ENCODE measurements at regions not wholly inside any gene's neighbourhood (a gene's known extent, or its start where the extent isn't known, plus 50 kb on each side); places are given as distances from the start of the nearest gene placed in this dataset.

DNA sequence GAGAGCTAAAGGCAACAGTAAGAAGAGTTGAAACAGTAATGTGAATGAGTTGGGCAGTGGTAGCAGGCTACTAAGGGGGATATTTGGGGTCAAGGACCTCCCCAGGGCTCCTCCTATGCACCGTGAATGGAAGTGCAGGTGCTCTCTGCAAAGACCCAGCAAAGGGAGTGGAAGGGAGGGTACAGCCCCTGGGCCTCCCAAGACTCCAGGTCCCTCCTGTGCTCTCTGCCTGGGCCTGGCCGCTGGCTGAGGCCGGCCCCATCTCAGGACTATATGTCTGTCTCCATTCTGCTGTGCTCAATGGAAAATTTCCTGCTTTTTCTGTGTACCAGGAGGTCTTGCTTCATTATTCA lies 372.1 kb upstream of the MKI67 start:
- DNase-seq: no peak

DNA sequence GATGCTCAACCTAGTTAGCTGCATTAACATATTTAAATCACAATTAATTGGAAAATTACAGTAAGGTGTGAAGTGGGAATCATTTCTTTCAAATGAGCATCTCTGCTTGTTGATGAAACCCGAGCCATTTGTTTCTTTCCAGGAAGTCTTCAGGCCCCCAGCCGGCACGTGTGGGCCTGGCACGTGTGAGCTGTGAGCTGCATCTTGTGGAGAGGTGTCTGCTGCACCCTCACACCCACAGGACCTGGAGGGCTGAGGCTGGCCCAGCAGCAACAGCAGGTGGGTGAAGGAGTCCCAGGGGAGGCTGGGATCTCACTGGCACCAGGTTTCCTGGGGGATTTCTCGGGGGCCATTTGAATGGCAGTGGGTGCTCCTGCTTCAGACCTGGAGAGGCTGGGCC lies 372.5 kb upstream of the MKI67 start:
- DNase-seq: no peak

GRCh38 chr10:128499486-128499885 lies 373.3 kb upstream of the MKI67 start:
- DNase-seq: no peak

DNA sequence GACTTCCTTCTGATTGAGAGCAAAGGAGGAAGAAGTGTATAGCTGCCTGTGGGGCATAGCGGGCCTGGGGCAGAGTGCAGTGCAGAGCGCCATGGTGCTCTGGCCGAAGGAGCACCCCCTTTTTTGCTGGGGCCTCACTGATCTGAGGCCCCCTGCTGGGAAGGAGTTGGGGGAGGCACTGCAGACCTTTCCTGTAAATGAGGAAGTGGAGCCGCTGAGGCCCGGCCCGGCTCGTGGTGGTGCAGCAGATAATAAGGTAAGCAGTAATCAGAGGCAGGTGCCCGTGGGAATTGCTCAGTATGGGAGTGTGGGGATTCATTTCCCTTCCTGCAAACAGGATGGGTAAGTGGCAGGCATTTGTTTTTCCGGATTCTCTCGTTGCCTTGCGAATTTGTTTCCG lies 373.7 kb upstream of the MKI67 start:
- no peak for DNase-seq

DNA sequence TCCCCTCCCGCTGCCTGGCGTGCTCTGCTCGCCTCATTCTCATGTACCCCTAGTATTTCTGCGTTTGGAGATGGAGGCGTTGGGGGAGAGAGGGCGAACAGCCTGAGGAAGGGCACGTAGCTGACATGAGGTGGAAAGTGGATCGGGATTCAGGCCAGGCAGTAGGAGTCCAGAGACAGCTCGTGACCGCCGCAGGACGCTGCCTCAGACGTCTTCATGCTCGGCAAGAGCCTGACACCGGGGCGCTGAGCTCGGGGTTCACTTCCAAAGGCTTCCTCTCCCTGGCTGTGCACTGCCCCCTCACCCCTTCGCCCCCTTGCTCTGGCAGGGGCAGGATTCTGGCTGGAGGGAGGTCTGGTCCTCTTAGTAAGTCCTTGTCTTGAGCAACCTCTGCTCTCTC lies 374.4 kb upstream of the MKI67 start:
- no peak for DNase-seq

GRCh38 chr10:128505346-128505745 lies 379.1 kb upstream of the MKI67 start:
- DNase-seq: no peak

GRCh38 chr10:128506423-128506822 lies 380.2 kb upstream of the MKI67 start:
- no peak for DNase-seq

DNA sequence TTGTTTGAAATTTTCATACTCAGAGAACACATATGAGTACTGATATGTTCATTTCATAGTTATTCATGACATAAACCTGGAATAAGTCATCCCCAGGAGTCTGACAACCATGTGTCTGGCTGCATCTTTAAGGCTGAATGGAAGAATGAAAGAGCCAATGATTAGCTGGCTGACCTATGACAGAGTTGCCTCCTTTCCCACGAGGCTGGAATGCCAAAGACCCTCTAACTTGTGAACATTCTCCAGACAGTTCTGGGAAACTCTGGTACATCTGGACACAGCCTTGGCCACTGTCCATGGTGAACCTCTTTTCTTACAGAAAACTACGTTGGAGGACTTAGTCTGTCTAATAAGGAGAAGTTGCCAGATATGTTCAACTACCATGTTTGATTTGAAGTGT lies 380.8 kb upstream of the MKI67 start:
- no peak for DNase-seq

DNA sequence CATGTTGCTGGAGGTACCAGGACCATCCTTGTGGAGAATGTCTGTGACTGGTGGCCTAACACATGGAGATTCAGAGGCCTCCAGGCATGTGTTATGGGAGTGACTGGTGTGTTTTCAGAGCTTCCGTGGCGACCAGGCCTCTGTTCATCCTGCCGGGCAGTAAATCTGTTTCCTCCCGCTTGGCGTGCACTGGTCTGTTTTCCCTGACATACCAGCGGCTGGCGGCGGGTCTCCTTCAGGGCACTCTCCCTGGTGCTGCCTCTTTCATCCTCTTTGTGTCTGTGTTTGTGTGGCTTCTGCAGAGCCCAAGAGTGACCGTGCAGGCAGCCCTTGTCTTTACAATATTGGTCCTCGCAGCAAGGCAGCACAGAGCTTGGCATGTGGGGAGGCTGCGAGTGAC lies 385.1 kb upstream of the MKI67 start:
- no peak for DNase-seq

- DNase-seq: no peak
These were observed 386.5 kb upstream of the MKI67 start for GRCh38 chr10:128512767-128513166.

- DNase-seq: no peak
These were observed 388.3 kb upstream of the MKI67 start for GRCh38 chr10:128514536-128514935.

DNA sequence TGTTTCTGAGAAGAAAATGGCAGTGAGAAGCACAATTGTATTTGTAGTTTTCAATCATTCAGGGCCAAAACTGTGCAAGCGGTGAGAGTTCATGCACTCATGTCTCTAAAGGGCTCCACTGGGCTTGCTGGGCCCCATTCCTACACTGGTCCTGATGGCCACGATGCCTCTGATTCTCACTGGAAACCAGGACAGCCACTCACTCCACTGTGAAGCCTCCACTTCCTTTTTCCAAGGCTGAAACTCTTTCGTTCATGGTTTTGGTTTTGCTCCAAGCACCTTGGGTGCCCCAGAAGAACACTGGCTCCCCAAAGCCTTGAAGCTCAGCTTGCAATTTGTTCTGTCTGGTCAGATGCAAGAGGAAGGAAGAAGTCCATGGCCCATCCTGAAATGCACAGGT lies 390.0 kb upstream of the MKI67 start:
- no peak for DNase-seq

GRCh38 chr10:128517167-128517566 lies 390.9 kb upstream of the MKI67 start:
- DNase-seq: no peak

DNA sequence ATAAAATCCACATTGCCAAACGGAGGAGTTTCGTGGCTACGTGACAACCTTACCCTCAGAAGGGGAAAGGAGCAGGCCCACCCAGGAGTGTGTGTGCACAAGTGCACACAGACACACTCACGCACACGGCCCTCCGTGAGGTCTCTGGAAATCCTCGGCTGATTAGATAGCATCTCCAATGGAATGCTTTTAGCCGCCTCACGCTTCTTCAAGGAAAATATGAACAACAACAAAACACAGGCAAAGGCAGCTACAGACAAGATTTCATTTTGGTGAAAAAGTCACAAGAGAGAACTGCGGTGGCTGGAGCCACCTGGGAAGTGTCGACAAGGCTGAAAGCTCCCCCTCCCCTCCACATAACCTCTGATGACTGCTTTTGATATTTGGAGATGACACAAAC lies 391.8 kb upstream of the MKI67 start:
- DNase-seq: no peak

DNA sequence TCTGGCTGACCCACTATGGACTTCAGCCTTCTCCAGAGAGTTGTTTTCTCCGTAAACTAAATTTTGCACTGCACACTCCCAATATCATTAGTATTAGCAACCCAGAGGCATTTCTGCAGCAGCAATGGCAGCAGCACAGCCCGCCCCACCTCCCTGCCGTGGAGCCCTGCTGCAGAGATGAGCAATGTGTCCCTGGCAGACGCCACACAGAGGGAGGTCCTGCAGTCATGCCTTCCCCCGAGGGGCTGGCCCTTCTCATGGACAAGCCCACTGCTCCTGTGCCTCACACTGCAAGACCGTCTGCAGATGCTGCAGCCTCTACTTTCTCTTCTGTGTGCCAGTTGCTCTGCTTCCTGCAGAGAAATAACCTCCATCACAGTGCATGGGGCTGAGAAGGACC lies 393.4 kb upstream of the MKI67 start:
- no peak for DNase-seq

DNA sequence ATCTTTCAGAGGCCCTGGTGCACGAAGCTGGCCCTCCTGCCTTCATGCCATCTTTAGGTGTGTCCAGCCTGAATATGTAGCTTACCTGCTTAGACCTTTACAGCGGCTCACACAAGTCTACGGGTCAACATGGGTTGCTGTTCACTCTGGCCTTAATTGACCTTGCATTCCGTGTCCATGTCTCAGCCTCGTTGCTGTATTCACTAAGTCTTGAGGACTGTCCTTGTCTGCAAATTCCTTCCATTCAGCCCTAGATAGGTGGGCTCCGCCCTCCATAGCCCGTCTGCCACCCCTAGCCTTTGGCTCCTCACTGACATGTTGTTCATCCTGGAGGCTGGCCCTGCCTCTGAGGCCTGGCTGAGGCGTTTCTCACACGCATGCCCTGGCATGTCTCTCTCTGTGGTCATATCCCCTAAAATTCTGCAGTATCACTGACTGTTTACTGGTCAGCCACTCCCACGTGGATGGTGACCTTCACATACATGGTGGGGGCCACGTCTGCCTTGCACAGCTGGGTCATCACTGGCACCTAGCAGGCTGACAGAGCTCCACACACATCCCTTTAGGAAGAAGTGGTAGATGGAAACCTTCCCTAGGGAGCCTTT lies 394.1 kb upstream of the MKI67 start:
- DNase-seq: no peak

- no peak for DNase-seq
These were observed 396.5 kb upstream of the MKI67 start for GRCh38 chr10:128522551-128523308.

DNA sequence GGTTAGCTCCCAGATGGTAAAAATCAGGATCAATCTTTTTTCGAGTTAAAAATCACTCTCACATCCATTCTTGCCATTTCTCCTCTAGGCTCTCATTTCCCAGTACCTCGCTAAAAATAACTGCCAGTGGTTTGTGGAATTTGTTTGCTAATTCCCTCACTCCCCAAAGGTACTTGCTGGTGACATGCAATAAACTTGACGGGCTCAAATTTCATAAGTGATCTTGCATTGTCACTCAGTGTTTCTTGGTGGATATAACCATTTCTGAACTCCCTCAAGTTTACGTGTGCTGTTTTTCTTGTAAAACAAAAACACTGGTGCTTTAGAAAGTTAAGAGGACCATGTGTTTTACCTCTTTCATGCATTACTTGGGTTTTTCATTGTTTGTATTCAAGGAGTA lies 399.2 kb upstream of the MKI67 start:
- DNase-seq: no peak

- DNase-seq: no peak
These were observed 399.7 kb upstream of the MKI67 start for GRCh38 chr10:128525936-128526335.

GRCh38 chr10:128526791-128527375 lies 400.7 kb upstream of the MKI67 start:
- DNase-seq: peak; percentile 10

- no peak for DNase-seq
These were observed 401.5 kb upstream of the MKI67 start for GRCh38 chr10:128527711-128528110.

DNA sequence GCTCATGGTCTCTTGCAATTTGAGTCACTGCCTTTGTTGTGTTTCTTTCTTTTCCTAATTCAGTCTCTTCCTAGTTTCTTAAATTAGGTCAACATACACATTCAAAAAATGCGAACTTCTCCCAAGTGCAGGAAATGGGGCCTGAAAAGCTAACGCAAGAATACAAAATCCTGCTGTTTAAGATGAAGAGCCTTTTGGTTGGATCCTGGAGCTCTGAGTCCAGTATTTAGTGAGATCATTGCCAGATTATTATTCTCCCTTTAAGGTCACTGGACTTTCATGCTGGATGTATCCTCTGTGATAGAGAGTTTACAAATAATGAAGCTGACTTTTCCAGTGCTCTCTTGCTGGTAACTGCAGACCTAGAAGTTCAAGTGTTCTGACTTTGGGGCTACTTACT lies 401.9 kb upstream of the MKI67 start:
- no peak for DNase-seq

DNA sequence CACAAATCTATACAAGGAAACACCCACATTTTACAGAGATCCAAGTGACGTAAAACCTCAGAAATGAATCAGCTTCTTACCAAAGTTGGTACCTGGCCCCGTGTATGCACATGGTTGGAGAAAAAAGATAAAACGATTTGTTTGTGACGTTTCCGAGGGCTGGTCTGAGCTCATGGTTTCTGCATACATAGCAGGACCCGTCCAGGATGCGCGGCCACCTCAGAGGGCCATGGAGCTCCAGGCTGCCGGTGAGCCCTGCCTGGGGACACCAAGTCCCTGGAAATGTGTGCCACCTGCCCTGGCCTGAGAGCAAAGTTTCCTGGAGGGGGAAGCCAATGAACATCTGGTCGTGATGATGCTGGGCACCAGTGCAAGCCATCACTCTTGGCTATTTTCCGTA lies 402.6 kb upstream of the MKI67 start:
- DNase-seq: no peak

GRCh38 chr10:128529225-128529624 lies 403.0 kb upstream of the MKI67 start:
- DNase-seq: no peak
